ENCODE measurements at regions not wholly inside any gene's neighbourhood (a gene's known extent, or its start where the extent isn't known, plus 50 kb on each side); places are given as distances from the start of the nearest gene placed in this dataset.

GRCh38 chr1:5475572-5475971 is 516.7 kb downstream of the NPHP4 start:
- no peak for TF ChIP-seq CTCF (IDR thresholded peaks at IDR 0.05)
- Histone ChIP-seq H3K4me1 (ENCODE audit: low read depth) (no peaks in the 10 kb centered on the region), H3K4me3 (no peak overlapping the region), H3K9me3 (no peaks in the 10 kb centered on the region), H3K36me3 (ENCODE audit: low read depth) (no peaks in the 10 kb centered on the region)
- DNase-seq (no peak), ATAC-seq (no peak)
- intact Hi-C loops (cut with DNase I, micrococcal nuclease), result no loop called here

GRCh38 chr1:5473268-5473667 is 519.0 kb downstream of the NPHP4 start:
- Histone ChIP-seq H3K4me3 (no peak overlapping the region), H3K36me3 (ENCODE audit: low read depth) (no peaks in the 10 kb centered on the region), H3K9me3 (no peaks in the 10 kb centered on the region), H3K4me1 (ENCODE audit: low read depth) (no peaks in the 10 kb centered on the region)
- ATAC-seq (no peak), DNase-seq (no peak)
- TF ChIP-seq CTCF (IDR thresholded peaks at IDR 0.05), result no peak
- intact Hi-C loops (cut with DNase I, micrococcal nuclease), result no loop called here

- no peak for ATAC-seq
- H3K9me3 ChIP-seq, result no peaks in the 10 kb centered on the region
Observed at GRCh38 chr1:5466487-5466886, 525.7 kb downstream of the NPHP4 start.

GRCh38 chr1:5465281-5465711 is 526.9 kb downstream of the NPHP4 start:
- no peak for DNase-seq
- Histone ChIP-seq H3K4me1 (ENCODE audit: low read depth) (no peaks in the 10 kb centered on the region), H3K4me3 (no peak overlapping the region), H3K36me3 (ENCODE audit: low read depth) (no peaks in the 10 kb centered on the region), H3K9me3 (no peaks in the 10 kb centered on the region)
- intact Hi-C loops (cut with DNase I, micrococcal nuclease), result no loop called here
- no peak for TF ChIP-seq CTCF (IDR thresholded peaks at IDR 0.05)
- no peak for ATAC-seq

More at GRCh38 chr1:5466487-5466886, 525.7 kb downstream of the NPHP4 start:
- H3K36me3 ChIP-seq (ENCODE audit: low read depth), result no peaks in the 10 kb centered on the region
- no peak for TF ChIP-seq CTCF (IDR thresholded peaks at IDR 0.05)
- no peaks in the 10 kb centered on the region for H3K4me1 ChIP-seq (ENCODE audit: low read depth)
- H3K4me3 ChIP-seq, result no peak overlapping the region
- intact Hi-C loops (cut with DNase I, micrococcal nuclease), result no loop called here
- DNase-seq, result no peak

GRCh38 chr1:5464366-5464765 is 527.9 kb downstream of the NPHP4 start:
- Histone ChIP-seq H3K4me1 (ENCODE audit: low read depth) (no peaks in the 10 kb centered on the region), H3K36me3 (ENCODE audit: low read depth) (no peaks in the 10 kb centered on the region), H3K9me3 (no peaks in the 10 kb centered on the region), H3K4me3 (no peak overlapping the region)
- intact Hi-C loops (cut with DNase I, micrococcal nuclease), result no loop called here
- TF ChIP-seq CTCF (IDR thresholded peaks at IDR 0.05), result no peak
- no peak for ATAC-seq
- no peak for DNase-seq

GRCh38 chr1:5460974-5461373 is 531.3 kb downstream of the NPHP4 start:
- ATAC-seq (no peak), DNase-seq (no peak)
- Histone ChIP-seq H3K4me1 (ENCODE audit: low read depth) (no peaks in the 10 kb centered on the region), H3K9me3 (no peaks in the 10 kb centered on the region), H3K36me3 (ENCODE audit: low read depth) (no peaks in the 10 kb centered on the region), H3K4me3 (no peak overlapping the region)
- no peak for TF ChIP-seq CTCF (IDR thresholded peaks at IDR 0.05)
- intact Hi-C loops (cut with DNase I, micrococcal nuclease), result no loop called here

All from mucosa of descending colon (tissue), 3 donors.